Lung (tissue), 11 donors: ENCODE measurements at regions not wholly inside any gene's neighbourhood (a gene's known extent, or its start where the extent isn't known, plus 50 kb on each side); places are given as distances from the start of the nearest gene placed in this dataset.
"Not testable (repeated sequence)": the region's sequence is repeated elsewhere in the genome, so short reads cannot be mapped to it uniquely, and the experiment has no call there.

Experiments
- ATAC-seq: fragments of 200-7000 bp; cut with Tn5 transposase; one replicate; pipeline ENCODE4 v1.9.1; 2020; ENCODE audit warnings: moderate number of reproducible peaks; ENCODE audit not compliant: insufficient read depth, low FRiP score
- DNase-seq, 3 donors: peaks; one replicate each; pipeline ENCODE4 v3.0.0-alpha.2; 2013 to 2017
- H3K27ac ChIP-seq, 2 donors: one replicate each; pipeline ENCODE4 v1.5.1; 2013; ENCODE audit warnings: mild to moderate bottlenecking in 2 of 2, moderate library complexity in 2 of 2, control low read depth in 1 of 2, inconsistent platforms in 1 of 2, low read depth in 1 of 2, low read length in 1 of 2
- H3K27me3 ChIP-seq, 3 donors: one replicate each; pipeline ENCODE4 v1.5.1; 2013; ENCODE audit warnings: low read length in 2 of 3; ENCODE audit not compliant: control insufficient read depth in 3 of 3, insufficient read depth in 3 of 3
- H3K36me3 ChIP-seq, 4 donors: one replicate each; pipeline ENCODE4 v1.5.1; 2013; ENCODE audit warnings: low read length in 4 of 4, mild to moderate bottlenecking in 1 of 4, moderate library complexity in 1 of 4; ENCODE audit not compliant: control insufficient read depth in 4 of 4, insufficient read depth in 4 of 4
- H3K4me1 ChIP-seq, 5 donors: one replicate each; pipeline ENCODE4 v1.5.1; 2013; ENCODE audit warnings: low read length in 5 of 5, mild to moderate bottlenecking in 2 of 5, moderate library complexity in 1 of 5; ENCODE audit not compliant: control insufficient read depth in 5 of 5, insufficient read depth in 5 of 5
- H3K4me3 ChIP-seq: one replicate; pipeline ENCODE4 v1.5.1; 2013; ENCODE audit warnings: mild to moderate bottlenecking, control low read depth, moderate library complexity
- H3K9ac ChIP-seq, 2 donors: one replicate each; pipeline ENCODE4 v1.5.1; 2013; ENCODE audit warnings: low read length in 2 of 2, control low read depth in 1 of 2; ENCODE audit not compliant: insufficient read depth in 1 of 2
- H3K9me3 ChIP-seq, 4 donors: one replicate each; pipeline ENCODE4 v1.5.1; 2013; ENCODE audit warnings: low read length in 3 of 4, mild to moderate bottlenecking in 1 of 4, moderate library complexity in 1 of 4; ENCODE audit not compliant: control insufficient read depth in 4 of 4, insufficient read depth in 3 of 4
- CTCF ChIP-seq: IDR thresholded peaks from 2 replicates; pipeline ENCODE4 v1.5.1; 2012; ENCODE audit warnings: mild to moderate bottlenecking; ENCODE audit errors: control extremely low read depth, extremely low read depth
- WGBS, 2 donors: extraction: QIAGEN DNeasy Blood & Tissue Kit; methylation state at CpG; one replicate each; pipeline ENCODE4 v1.1.7; 2013; 5-methylcytosine and 5-hydroxymethylcytosine counted together
- donor health status: control.
- donor health status: control.
- donor health status: Bipolar disorder and iron deficiency.
- donor health status: healthy.
- donor health status: DM: yes; HTN: yes; CAD: no.

DNA sequence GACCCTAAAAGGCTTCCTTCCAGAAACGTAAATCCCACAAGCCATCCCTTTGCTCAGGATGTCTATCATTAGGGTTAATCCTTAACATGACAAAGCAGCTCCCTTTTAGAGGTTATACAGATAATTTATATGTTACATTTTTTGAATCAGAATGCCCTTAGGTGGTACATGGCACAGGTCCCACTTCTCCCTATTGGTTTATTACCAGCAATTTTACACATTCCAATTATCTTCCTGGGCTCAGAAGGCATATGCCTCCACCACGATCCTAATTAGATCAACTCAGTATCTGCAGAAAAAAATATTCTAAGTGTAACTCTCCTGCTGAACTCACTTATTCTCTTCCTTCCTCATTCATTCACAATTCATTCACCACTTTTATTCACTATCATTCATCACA lies 507.0 kb upstream of the MAP2 start:
- DNase-seq (no peak), ATAC-seq (no peak)
- H3K27ac ChIP-seq, result no peak overlapping the region
- no peak for TF ChIP-seq CTCF
- H3K9ac ChIP-seq, result no peak overlapping the region
- H3K4me1 ChIP-seq, result no peaks in the 10 kb centered on the region
- no peaks in the 10 kb centered on the region for H3K36me3 ChIP-seq
- no peaks in the 10 kb centered on the region for H3K27me3 ChIP-seq
- peaks cover 0 to 7% (median 0%) of the 10 kb centered on the region in 4 donors for H3K9me3 ChIP-seq
- H3K4me3 ChIP-seq, result no peak overlapping the region
- WGBS, 2 donors, result 74 to 80% methylated on average over 2 of the region's 2 CpGs

- DNase-seq, ATAC-seq, H3K27me3 ChIP-seq, H3K4me3 ChIP-seq, H3K4me1 ChIP-seq, H3K36me3 ChIP-seq, H3K9ac ChIP-seq, H3K9me3 ChIP-seq, H3K27ac ChIP-seq: not testable (repeated sequence)
- 88 to 98% methylated on average over 1 of the region's 1 CpG for WGBS, 2 donors
Observed at GRCh38 chr2:208921358-208921757, 502.5 kb upstream of the MAP2 start.

DNA sequence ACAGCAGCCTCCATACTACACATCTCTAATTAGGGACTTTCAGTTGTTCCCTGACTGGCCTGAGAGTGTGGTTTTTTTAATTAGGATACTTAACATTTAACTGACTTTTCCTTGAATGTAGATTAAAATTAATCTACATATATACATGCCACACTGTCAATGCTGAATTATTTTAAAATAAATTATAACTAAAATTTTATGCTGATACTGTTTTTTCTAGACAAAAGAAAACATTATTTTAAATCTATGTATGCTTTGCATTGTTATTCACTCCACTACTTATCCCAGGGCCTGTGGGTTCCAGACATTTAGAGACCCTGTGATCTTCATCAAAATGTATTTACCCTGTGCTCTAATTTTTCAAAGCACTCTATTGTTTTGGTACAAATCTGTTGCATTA lies 496.0 kb upstream of the MAP2 start:
- Histone ChIP-seq H3K9me3 (no peaks in the 10 kb centered on the region), H3K4me3 (no peak overlapping the region), H3K27ac (no peak overlapping the region), H3K27me3 (no peaks in the 10 kb centered on the region), H3K9ac (no peak overlapping the region), H3K36me3 (no peaks in the 10 kb centered on the region), H3K4me1 (no peaks in the 10 kb centered on the region)
- no peak for TF ChIP-seq CTCF
- ATAC-seq (no peak), DNase-seq (no peak)

DNA sequence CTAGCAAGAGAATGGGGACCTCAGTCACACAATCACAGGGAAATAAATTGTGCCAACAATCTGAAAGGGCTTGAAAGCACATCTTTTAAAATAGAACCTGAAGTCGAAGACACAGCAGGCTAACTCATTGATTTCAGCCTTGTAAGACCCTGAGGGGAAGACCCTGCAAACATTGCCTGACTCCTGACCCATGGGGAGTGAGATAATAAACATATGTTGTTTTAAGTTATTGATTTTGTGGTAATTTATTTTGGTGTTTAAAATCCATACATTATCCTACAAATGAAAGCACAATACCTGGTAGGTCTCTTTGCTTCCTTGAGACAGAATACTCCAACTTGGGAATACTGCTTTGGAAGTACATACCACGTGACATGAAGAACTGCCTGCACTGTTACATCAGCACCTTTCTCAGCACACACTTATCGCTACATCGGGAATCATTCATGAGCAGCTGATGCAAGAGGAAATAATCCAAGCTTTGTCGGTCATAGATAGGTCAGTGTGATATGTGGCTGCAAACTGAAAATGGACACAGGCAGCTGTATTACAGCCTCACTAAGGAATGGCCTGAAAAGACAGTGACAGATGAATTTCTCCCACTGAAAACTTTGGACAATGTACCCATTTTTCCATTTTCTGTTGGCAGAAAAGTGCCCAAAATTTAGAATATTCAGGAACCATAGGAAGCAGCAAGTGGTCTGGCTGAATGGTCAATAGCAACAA lies 494.5 kb upstream of the MAP2 start:
- no peak for DNase-seq
- Histone ChIP-seq H3K27ac (no peak overlapping the region), H3K9me3 (no peaks in the 10 kb centered on the region), H3K9ac (no peak overlapping the region), H3K4me1 (no peaks in the 10 kb centered on the region), H3K36me3 (no peaks in the 10 kb centered on the region), H3K27me3 (no peaks in the 10 kb centered on the region), H3K4me3 (no peak overlapping the region)
- TF ChIP-seq CTCF, result no peak
- ATAC-seq, result no peak
- WGBS, 2 donors, result 73 to 84% methylated on average over 5 of the region's 5 CpGs
